Fibroblast of villous mesenchyme (primary cell): ENCODE measurements at regions not wholly inside any gene's neighbourhood (a gene's known extent, or its start where the extent isn't known, plus 50 kb on each side); places are given as distances from the start of the nearest gene placed in this dataset.

Source experiments
- DNase-seq: peaks from one replicate; pipeline ENCODE4 v3.0.0-alpha.2; 2010; ENCODE audit warnings: low read depth
- H3K4me3 ChIP-seq: 2 replicates; pipeline ENCODE4 v1.5.1; 2011; ENCODE audit warnings: low read depth, mild to moderate bottlenecking, low read length
- TF ChIP-seq, protein P1 (sequence below): IDR thresholded peaks from 2 replicates; pipeline ENCODE4 v1.5.1; 2012; ENCODE audit warnings: low read depth, mild to moderate bottlenecking, low read length; ENCODE audit not compliant: insufficient read depth

DNA sequence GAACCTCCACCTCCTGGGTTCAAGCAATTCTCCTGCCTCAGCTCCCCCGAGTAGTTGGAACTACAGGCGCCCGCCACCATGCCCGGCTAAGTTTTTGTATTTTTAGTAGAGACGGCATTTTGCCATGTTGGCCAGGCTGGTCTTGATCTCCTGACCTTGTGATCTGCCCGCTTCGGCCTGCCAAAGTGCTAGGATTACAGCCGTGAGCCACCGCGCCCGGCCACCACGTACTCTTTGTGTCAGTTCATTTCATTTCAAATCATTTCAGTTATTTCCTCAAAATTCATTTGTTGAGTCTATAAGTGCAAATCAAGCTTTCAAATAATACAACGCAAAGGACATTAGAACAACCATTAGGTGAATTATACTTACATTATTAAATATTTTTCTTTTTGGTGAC is 943.8 kb downstream of the TYW1 start:
- TF ChIP-seq, protein P1, sequence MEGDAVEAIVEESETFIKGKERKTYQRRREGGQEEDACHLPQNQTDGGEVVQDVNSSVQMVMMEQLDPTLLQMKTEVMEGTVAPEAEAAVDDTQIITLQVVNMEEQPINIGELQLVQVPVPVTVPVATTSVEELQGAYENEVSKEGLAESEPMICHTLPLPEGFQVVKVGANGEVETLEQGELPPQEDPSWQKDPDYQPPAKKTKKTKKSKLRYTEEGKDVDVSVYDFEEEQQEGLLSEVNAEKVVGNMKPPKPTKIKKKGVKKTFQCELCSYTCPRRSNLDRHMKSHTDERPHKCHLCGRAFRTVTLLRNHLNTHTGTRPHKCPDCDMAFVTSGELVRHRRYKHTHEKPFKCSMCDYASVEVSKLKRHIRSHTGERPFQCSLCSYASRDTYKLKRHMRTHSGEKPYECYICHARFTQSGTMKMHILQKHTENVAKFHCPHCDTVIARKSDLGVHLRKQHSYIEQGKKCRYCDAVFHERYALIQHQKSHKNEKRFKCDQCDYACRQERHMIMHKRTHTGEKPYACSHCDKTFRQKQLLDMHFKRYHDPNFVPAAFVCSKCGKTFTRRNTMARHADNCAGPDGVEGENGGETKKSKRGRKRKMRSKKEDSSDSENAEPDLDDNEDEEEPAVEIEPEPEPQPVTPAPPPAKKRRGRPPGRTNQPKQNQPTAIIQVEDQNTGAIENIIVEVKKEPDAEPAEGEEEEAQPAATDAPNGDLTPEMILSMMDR = no peak
- H3K4me3 ChIP-seq = no peak overlapping the region
- DNase-seq = no peak

DNA sequence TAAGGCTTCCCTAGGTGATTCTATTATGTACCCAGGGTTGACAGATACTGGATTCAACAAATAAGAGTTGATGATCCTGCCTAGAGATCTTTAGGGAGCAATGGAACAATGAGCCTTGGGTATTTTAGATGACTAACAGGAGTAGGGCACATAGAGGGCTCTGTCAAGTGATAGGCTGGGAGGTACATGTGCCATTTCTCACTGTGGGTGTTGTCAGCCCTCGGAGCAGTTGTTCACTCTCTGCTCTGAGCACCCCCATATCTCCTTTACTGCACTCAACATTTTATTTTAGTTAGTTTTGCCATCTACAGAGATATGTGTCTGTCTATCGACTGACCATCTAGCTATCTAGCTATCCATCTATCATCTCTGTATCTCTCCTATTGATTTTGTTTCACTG is 950.6 kb downstream of the TYW1 start:
- TF ChIP-seq, protein P1 = no peak
- no peak overlapping the region for H3K4me3 ChIP-seq
- DNase-seq = no peak

DNA sequence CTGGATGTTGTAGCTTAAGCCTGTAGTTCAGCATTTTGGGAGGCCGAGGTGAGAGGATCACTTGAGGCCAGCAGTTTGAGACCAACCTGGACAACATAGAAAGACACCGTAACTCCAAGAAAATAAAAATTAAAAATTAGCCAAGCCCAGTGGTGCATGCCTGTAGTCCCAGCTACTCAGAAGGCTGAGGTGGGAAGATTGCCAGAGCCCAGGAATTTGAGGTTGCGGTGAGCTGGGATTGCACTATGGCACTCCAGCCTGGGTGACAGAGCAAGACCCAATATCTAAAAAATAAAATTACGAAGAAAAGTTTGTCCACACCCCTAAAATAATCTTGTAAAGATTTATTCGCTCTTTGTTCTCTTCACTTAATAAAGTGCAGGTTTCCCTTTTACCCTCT is 951.0 kb downstream of the TYW1 start:
- TF ChIP-seq, protein P1 = no peak
- H3K4me3 ChIP-seq = no peak overlapping the region
- no peak for DNase-seq

DNA sequence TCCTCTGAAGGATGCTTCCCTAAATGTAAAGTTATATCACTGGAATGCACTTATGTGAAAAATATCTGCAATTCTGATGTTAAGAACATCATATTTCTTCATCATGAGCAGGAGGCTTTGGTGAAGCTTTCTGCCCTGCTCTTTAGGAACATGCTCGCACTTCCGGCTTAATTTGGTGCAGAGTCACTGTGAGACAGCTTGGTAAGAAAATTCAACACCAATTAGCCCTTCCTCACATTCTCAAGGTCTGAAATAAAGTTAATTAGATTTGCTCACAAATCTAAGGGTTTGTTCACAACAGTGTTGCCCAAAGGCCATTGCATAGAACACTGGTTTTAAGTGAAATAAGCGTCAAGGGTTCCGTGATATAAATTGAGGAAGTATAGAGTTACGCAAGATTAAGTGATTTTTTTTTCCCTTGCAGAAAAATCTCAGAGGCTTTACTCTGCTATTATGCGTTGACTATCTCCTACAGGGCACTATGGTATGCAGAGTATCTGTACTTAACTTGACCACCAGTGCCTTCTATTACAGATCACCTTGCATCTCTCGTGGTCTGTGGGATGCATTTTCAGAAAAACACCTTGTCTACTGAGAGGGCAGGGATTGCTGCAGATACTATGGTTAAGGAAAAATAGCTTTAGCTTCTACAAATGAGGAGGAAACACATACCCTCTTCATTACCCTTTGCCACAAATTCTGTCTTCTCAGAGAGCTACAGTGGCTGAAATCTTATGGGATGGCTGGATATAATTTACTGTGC is 953.9 kb downstream of the TYW1 start:
- no peak for DNase-seq
- TF ChIP-seq, protein P1 = no peak

DNA sequence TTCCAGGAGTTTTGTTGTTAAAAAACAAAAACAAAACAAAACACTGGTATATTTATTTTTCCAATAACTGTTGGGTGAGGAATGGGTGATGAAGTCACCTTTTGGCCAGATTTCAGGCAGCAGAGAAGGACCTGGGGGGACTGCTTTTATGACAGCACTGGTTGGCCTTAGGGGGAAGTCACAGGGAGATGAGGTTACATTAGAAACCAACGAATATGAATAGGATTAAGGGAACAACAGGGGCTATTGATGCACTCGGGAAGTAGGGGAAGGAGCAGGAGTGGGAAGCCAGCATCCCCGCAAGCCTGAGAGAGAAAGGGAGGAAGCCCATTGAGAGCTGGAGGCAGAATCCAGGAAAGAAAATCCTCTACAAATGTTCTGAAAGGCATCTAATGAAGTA is 958.4 kb downstream of the TYW1 start:
- TF ChIP-seq, protein P1 = no peak
- DNase-seq = no peak

More for the DNA sequence above, 953.9 kb downstream of the TYW1 start:
- H3K4me3 ChIP-seq = no peak overlapping the region

DNA sequence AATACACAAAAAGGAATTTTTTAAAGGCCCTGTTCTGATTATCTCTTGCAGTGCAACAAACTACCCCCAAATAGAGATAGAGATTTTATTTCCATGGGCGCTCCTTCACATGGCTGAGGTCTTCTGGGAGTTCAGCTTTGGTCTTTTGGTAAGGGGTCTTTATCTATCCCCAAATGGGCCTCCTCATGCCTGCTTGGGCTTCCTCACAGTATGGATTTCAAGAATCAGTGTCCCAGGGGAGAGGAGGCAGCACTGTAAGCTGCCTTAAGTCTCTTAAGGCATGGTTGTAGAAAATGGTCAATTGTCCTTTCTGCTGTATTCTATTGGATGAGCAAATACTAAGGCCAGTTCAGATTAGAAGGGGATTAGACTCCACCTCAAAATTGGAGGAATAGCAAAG is 966.2 kb downstream of the TYW1 start:
- DNase-seq = no peak
- no peak overlapping the region for H3K4me3 ChIP-seq
- TF ChIP-seq, protein P1 = no peak

More for the DNA sequence above, 958.4 kb downstream of the TYW1 start:
- no peak overlapping the region for H3K4me3 ChIP-seq

DNA sequence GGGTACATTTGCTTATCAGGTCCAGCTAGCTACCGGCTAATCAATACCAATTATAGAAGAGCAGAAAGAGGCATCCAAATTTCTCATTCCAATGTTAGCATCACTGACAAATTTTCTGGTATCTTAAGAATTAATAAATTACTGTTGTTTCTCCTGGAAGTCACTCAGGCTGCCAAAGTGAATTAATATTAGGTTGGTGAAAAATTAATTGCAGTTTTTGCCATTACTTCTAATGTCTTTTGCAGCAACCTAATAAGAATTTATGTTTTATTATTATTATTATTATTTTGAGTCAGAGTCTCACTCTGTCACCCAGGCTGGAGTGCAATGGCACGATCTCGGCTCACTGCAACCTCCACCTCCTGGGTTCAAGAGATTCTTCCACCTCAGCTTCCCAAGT is 979.9 kb downstream of the TYW1 start:
- H3K4me3 ChIP-seq = no peak overlapping the region
- DNase-seq = no peak
- TF ChIP-seq, protein P1 = no peak
